GM12878 (cell line): ENCODE measurements at regions not wholly inside any gene's neighbourhood (a gene's known extent, or its start where the extent isn't known, plus 50 kb on each side); places are given as distances from the start of the nearest gene placed in this dataset.

ENCODE experiments used
- ATAC-seq: fragments of 200-7000 bp; cut with Tn5 transposase; 3 replicates; pipeline ENCODE4 v1.9.1; 2020; ENCODE audit warnings: mild to moderate bottlenecking, moderate library complexity
- BruUV-seq: library from RNA; stranded (reverse); fragments of 400-500 nt; replicated peaks from 2 replicates; lab custom pipeline; 2021; lab: Mats Ljungman, UMichigan
- CTCF ChIA-PET: fragments of 300-600 bp; sonication (Branson Sonifier 250); formaldehyde crosslinking; extraction: SDS; loops from one replicate; lab custom pipeline; 2021; ENCODE audit warnings: inconsistent platforms; lab: Yijun Ruan, JAX
- POLR2A ChIA-PET: fragments of 350-600 bp; formaldehyde crosslinking; extraction: SDS; loops from one replicate; lab custom pipeline; 2021; ENCODE audit warnings: inconsistent platforms; lab: Charles Lee
- RAD21 ChIA-PET: fragments of 300-600 bp; sonication (Branson Sonifier 250); formaldehyde crosslinking; loops from one replicate; lab custom pipeline; 2023; ENCODE audit warnings: antibody characterized with exemption; ENCODE audit not compliant: unreplicated experiment; lab: Charles Lee
- SMC1A ChIA-PET: fragments of 300-600 bp; sonication (Branson Sonifier 250); formaldehyde crosslinking; loops from one replicate; lab custom pipeline; 2023; ENCODE audit not compliant: unreplicated experiment, uncharacterized antibody; lab: Charles Lee
- DNase-seq: peaks from one replicate; pipeline ENCODE4 v3.0.0-alpha.2; 2011; ENCODE audit warnings: low read depth, low spot score
- FAIRE-seq: peaks from 3 replicates; lab custom pipeline; 2011; peaks lifted over from hg19 to GRCh38; lab: Jason Lieb, UNC
- H2AFZ ChIP-seq: 2 replicates; pipeline ENCODE4 v1.6.0; 2011; ENCODE audit warnings: low read depth, low read length, control low read depth; ENCODE audit not compliant: control insufficient read depth
- H3K27ac ChIP-seq: 2 replicates; pipeline ENCODE4 v1.5.1; 2011; ENCODE audit warnings: control low read depth; ENCODE audit not compliant: control insufficient read depth, insufficient read depth
- H3K27me3 ChIP-seq, 2 experiments: replicated peaks in 1 of 2; 2 replicates each; pipeline versions ENCODE4 v1.6.0 to v1.6.1; 2011; ENCODE audit warnings: low read length in 1 of 2; ENCODE audit not compliant: control insufficient read depth in 2 of 2, insufficient read depth in 2 of 2
- H3K36me3 ChIP-seq, 2 experiments: 2 replicates each; pipeline ENCODE4 v1.5.1; 2011; ENCODE audit warnings: low read length in 1 of 2; ENCODE audit not compliant: control insufficient read depth in 2 of 2, insufficient read depth in 2 of 2
- H3K4me1 ChIP-seq: 2 replicates; pipeline ENCODE4 v1.6.1; 2011; ENCODE audit warnings: mild to moderate bottlenecking, low read length, moderate library complexity, mixed read lengths; ENCODE audit not compliant: control insufficient read depth, insufficient read depth
- H3K4me2 ChIP-seq: 2 replicates; pipeline ENCODE4 v1.6.0; 2011; ENCODE audit warnings: control low read depth; ENCODE audit not compliant: control insufficient read depth, insufficient read depth
- H3K4me3 ChIP-seq: fragments of 200-600 bp; sonication (generic); 2 replicates; pipeline ENCODE4 v1.5.1; 2016
- H3K79me2 ChIP-seq: 2 replicates; pipeline ENCODE4 v1.6.0; 2011; ENCODE audit warnings: low read length; ENCODE audit not compliant: control insufficient read depth, insufficient read depth
- H3K9ac ChIP-seq: 2 replicates; pipeline ENCODE4 v1.8.0; 2011; ENCODE audit warnings: low read length, control low read depth, mixed read lengths; ENCODE audit not compliant: control insufficient read depth, insufficient read depth
- H3K9me3 ChIP-seq: replicated peaks from 3 replicates; pipeline ENCODE4 v1.5.1; 2011; ENCODE audit warnings: mild to moderate bottlenecking, low read length; ENCODE audit not compliant: control insufficient read depth, insufficient read depth
- H4K20me1 ChIP-seq: 2 replicates; pipeline ENCODE4 v1.6.0; 2011; ENCODE audit not compliant: control insufficient read depth, insufficient read depth
- BCL11A ChIP-seq: IDR thresholded peaks from 2 replicates; pipeline ENCODE4 v1.6.1; 2011; ENCODE audit warnings: low read depth, low read length
- HDAC2 ChIP-seq: fragments of 200-600 bp; sonication (generic); IDR thresholded peaks from 2 replicates; pipeline ENCODE4 v1.6.1; 2017
- JUND ChIP-seq: IDR thresholded peaks from 2 replicates; pipeline ENCODE4 v1.6.1; 2012; ENCODE audit warnings: low read depth, mild to moderate bottlenecking, low read length, improper control_type of control experiment, moderate library complexity
- NBN ChIP-seq: fragments of 450-650 bp; IDR thresholded peaks from 2 replicates; pipeline ENCODE4 v1.6.1; 2016
- NFYA ChIP-seq: IDR thresholded peaks from 2 replicates; pipeline ENCODE4 v1.6.1; 2011; ENCODE audit warnings: low read depth, mild to moderate bottlenecking, low read length, improper control_type of control experiment, borderline replicate concordance
- PML ChIP-seq: IDR thresholded peaks from 2 replicates; pipeline ENCODE4 v1.6.1; 2012; ENCODE audit warnings: low read length, inconsistent platforms
- ZSCAN29 ChIP-seq: fragments of 450-650 bp; IDR thresholded peaks from 2 replicates; pipeline ENCODE4 v1.6.1; 2017; ENCODE audit warnings: mild to moderate bottlenecking, moderate library complexity
- WGBS: methylation state at CpG from one replicate; pipeline ENCODE4 v1.1.6; 2016; ENCODE audit warnings: low lambda C conversion rate; ENCODE audit not compliant: insufficient replicate concordance, insufficient coverage; ENCODE audit errors: missing lambda C conversion rate; 5-methylcytosine and 5-hydroxymethylcytosine counted together
- in situ Hi-C: fragments of 300-500 bp; cut with MboI; formaldehyde crosslinking; loops from 9 replicates; pipeline ENCODE4 v1.14.3; 2018; ENCODE audit warnings: mixed read lengths
- intact Hi-C: fragments of 100-400 bp; cut with micrococcal nuclease; formaldehyde crosslinking; loops from one replicate; pipeline ENCODE4 v1.14.2; 2022; ENCODE audit not compliant: unreplicated experiment
- TF ChIP-seq, protein P1 (sequence below): fragments of 450-650 bp; IDR thresholded peaks from 2 replicates; pipeline ENCODE4 v1.6.1; 2017; ENCODE audit warnings: borderline replicate concordance

DNA sequence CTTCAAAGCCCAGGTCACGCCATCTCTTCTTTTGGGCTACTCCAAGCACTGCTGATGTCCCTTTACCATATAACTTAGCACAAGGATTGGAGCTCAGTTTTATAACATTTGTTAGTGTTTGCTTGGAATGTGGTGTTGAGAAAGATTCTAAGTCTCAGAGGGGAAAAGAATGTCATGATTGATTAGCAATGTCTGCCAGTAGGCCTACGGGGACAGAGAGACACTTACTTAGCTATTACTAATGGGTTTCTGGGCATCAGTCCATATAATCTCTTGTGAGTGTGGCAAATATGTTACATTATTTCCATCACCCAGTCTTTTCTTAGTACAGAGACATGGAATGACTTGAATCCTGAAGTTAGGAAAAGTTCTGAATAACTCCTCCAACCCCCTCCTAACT is 75.4 kb upstream of the FSHB start:
- no peaks in the 10 kb centered on the region for H3K9me3 ChIP-seq
- no peak for ATAC-seq
- 66% methylated on average over 2 of the region's 2 CpGs for WGBS
- CTCF ChIA-PET, result interaction anchor here (1.7 to 9.7 kb wide), 2 partner anchors 13 to 17 kb away, joined by 4 to 57 read pairs; no protein-coding TSS in a partner anchor
- no peak for FAIRE-seq
- POLR2A ChIA-PET, result no interaction called here
- SMC1A ChIA-PET, result interaction anchor here (1.0 kb wide), 1 partner anchor 12 kb away, joined by 3 read pairs; no protein-coding TSS in a partner anchor
- no peak for DNase-seq
- no peaks in the 10 kb centered on the region for H3K79me2 ChIP-seq
- in situ Hi-C loops (no loop called here), intact Hi-C loops (no loop called here)
- no peaks in the 10 kb centered on the region; a peak in 1 of 4 replicates for H3K27me3 ChIP-seq
- RAD21 ChIA-PET, result no interaction called here
- no peaks in the 10 kb centered on the region for H3K36me3 ChIP-seq
- no peak overlapping the region for H2AFZ ChIP-seq
- H3K4me3 ChIP-seq, result no peak overlapping the region
- H3K9ac ChIP-seq, result no peak overlapping the region
- H3K4me2 ChIP-seq, result no peak overlapping the region
- TF ChIP-seq PML, result no peak
- no peak for TF ChIP-seq ZSCAN29
- TF ChIP-seq HDAC2, result no peak
- TF ChIP-seq NFYA, result no peak
- TF ChIP-seq JUND, result no peak
- TF ChIP-seq NBN, result no peak
- TF ChIP-seq BCL11A, result no peak
- TF ChIP-seq, protein P1, sequence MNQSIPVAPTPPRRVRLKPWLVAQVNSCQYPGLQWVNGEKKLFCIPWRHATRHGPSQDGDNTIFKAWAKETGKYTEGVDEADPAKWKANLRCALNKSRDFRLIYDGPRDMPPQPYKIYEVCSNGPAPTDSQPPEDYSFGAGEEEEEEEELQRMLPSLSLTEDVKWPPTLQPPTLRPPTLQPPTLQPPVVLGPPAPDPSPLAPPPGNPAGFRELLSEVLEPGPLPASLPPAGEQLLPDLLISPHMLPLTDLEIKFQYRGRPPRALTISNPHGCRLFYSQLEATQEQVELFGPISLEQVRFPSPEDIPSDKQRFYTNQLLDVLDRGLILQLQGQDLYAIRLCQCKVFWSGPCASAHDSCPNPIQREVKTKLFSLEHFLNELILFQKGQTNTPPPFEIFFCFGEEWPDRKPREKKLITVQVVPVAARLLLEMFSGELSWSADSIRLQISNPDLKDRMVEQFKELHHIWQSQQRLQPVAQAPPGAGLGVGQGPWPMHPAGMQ, result no peak
- no peaks in the 10 kb centered on the region for H3K4me1 ChIP-seq
- no TSS peak for BruUV-seq
- no peak overlapping the region for H3K27ac ChIP-seq
- H4K20me1 ChIP-seq, result no peaks in the 10 kb centered on the region
